DOHH2 (cell line): ENCODE measurements at regions not wholly inside any gene's neighbourhood (a gene's known extent, or its start where the extent isn't known, plus 50 kb on each side); places are given as distances from the start of the nearest gene placed in this dataset.
"Not testable (repeated sequence)": the region's sequence is repeated elsewhere in the genome, so short reads cannot be mapped to it uniquely, and the experiment has no call there.

Experiments
- CTCF ChIP-seq: fragments of 200-600 bp; sonication (generic); IDR thresholded peaks from one replicate; pipeline ENCODE4 v1.5.1; 2014; ENCODE audit warnings: antibody characterized with exemption, mild to moderate bottlenecking, low read depth, low read length; ENCODE audit not compliant: poor library complexity, severe bottlenecking
- EZH2phosphoT487 ChIP-seq: fragments of 200-600 bp; sonication (generic); IDR thresholded peaks from 2 replicates; pipeline ENCODE4 v1.6.1; 2017; ENCODE audit warnings: borderline replicate concordance, mild to moderate bottlenecking, antibody characterized with exemption, low read length, moderate library complexity, mixed read lengths

GRCh38 chr4:49560883-49561282 is 574.8 kb downstream of the CWH43 start:
- not testable (repeated sequence) for TF ChIP-seq CTCF, EZH2phosphoT487
